Left lung (tissue), 4 donors: ENCODE measurements at regions not wholly inside any gene's neighbourhood (a gene's known extent, or its start where the extent isn't known, plus 50 kb on each side); places are given as distances from the start of the nearest gene placed in this dataset.

Source experiments
- ATAC-seq: fragments of 200-7000 bp; cut with Tn5 transposase; one replicate; pipeline ENCODE4 v1.9.1; 2020; ENCODE audit warnings: moderate library complexity
- DNase-seq, 4 donors: peaks; one replicate each; pipeline ENCODE4 v3.0.0-alpha.2; 2013 to 2020
- H3K27ac ChIP-seq, 2 donors: fragments of 200-600 bp; sonication (generic) in 1 of 2; one replicate each; pipeline versions ENCODE4 v1.5.0 to v1.8.0; 2020 to 2021
- H3K27me3 ChIP-seq, 2 donors: fragments of 200-600 bp; sonication (generic) in 1 of 2; one replicate each; pipeline versions ENCODE4 v1.5.0 to v1.8.0; 2020 to 2021
- H3K36me3 ChIP-seq, 2 donors: fragments of 200-600 bp; sonication (generic) in 1 of 2; one replicate each; pipeline versions ENCODE4 v1.5.0 to v1.8.0; 2020 to 2021
- H3K4me1 ChIP-seq, 2 donors: fragments of 200-600 bp; one replicate each; pipeline ENCODE4 v1.8.0; 2021
- H3K4me3 ChIP-seq, 2 donors: fragments of 200-600 bp; sonication (generic) in 1 of 2; one replicate each; pipeline versions ENCODE4 v1.5.0 to v1.8.0; 2020 to 2021; ENCODE audit warnings: mild to moderate bottlenecking in 1 of 2
- H3K9me3 ChIP-seq, 2 donors: fragments of 200-600 bp; sonication (generic) in 1 of 2; one replicate each; pipeline versions ENCODE4 v1.5.0 to v1.8.0; 2020 to 2021
- intact Hi-C, 2 donors: fragments of 100-400 bp; cut with DNase I; formaldehyde crosslinking; loops; one replicate each; pipeline versions ENCODE4 v1.11.2 to v1.14.2; 2022
- TF ChIP-seq, protein P1 (sequence below), 2 donors: fragments of 200-600 bp; sonication (generic) in 1 of 2; IDR thresholded peaks; one replicate each; pipeline versions ENCODE4 v1.5.0 to v1.8.0; 2021; ENCODE audit warnings: antibody characterized with exemption in 2 of 2
- donor health status: DM: no; HTN: yes; CAD: no.
- donor health status: DM: no; HTN: no; CAD: no.

DNA sequence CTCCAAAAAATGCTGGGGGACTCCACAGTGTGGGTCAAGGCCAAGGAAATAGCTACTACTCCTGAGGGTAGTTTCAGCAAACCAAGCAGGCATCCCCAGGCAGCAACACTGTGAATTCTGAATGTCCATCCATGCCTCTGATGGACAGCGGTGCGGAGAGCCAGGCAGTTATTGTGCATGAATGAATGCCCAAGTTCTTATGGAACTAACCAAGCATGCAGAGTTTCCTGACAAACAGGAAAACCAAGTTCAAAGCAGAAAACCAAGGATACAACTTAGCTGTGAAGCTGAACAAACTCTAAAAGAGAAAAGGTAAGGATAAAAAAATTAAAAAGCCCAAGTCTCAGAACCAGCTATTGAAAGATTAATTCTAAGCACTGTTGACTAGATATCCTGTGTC lies 642.6 kb upstream of the HS3ST1 start:
- Histone ChIP-seq H3K36me3 (no peaks in the 10 kb centered on the region), H3K27me3 (no peaks in the 10 kb centered on the region), H3K4me3 (no peak overlapping the region), H3K9me3 (no peaks in the 10 kb centered on the region), H3K27ac (no peak overlapping the region), H3K4me1 (no peaks in the 10 kb centered on the region)
- TF ChIP-seq, protein P1, sequence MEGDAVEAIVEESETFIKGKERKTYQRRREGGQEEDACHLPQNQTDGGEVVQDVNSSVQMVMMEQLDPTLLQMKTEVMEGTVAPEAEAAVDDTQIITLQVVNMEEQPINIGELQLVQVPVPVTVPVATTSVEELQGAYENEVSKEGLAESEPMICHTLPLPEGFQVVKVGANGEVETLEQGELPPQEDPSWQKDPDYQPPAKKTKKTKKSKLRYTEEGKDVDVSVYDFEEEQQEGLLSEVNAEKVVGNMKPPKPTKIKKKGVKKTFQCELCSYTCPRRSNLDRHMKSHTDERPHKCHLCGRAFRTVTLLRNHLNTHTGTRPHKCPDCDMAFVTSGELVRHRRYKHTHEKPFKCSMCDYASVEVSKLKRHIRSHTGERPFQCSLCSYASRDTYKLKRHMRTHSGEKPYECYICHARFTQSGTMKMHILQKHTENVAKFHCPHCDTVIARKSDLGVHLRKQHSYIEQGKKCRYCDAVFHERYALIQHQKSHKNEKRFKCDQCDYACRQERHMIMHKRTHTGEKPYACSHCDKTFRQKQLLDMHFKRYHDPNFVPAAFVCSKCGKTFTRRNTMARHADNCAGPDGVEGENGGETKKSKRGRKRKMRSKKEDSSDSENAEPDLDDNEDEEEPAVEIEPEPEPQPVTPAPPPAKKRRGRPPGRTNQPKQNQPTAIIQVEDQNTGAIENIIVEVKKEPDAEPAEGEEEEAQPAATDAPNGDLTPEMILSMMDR (IDR thresholded peaks at IDR 0.05): no peak
- no peak for DNase-seq
- no peak for ATAC-seq
- intact Hi-C loops: no loop called here

DNA sequence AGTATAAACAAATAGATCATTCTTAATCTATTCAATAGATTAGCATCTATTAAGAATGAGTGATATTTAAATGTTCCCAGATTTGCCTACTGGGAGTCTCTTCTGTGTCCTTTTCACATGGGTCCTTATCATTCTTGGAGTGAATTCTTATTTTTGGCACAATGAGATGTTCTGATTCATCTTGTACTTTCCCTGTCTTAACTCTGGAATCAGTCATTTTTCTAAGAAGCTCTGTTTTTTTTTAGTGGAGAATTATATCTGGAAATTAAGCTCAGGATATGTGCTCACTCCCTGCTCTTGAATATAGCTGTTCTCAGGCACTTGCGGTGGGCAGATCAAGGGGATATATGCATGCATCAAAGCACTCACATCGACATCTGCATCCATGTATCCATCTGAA lies 625.3 kb upstream of the HS3ST1 start:
- intact Hi-C loops: no loop called here
- Histone ChIP-seq H3K36me3 (no peaks in the 10 kb centered on the region), H3K4me3 (no peak overlapping the region), H3K9me3 (peaks cover 0 to 4% of the 10 kb centered on the region in 2 donors), H3K27ac (no peak overlapping the region), H3K4me1 (no peaks in the 10 kb centered on the region), H3K27me3 (no peaks in the 10 kb centered on the region)
- no peak for DNase-seq
- no peak for ATAC-seq
- TF ChIP-seq, protein P1 (IDR thresholded peaks at IDR 0.05): no peak

DNA sequence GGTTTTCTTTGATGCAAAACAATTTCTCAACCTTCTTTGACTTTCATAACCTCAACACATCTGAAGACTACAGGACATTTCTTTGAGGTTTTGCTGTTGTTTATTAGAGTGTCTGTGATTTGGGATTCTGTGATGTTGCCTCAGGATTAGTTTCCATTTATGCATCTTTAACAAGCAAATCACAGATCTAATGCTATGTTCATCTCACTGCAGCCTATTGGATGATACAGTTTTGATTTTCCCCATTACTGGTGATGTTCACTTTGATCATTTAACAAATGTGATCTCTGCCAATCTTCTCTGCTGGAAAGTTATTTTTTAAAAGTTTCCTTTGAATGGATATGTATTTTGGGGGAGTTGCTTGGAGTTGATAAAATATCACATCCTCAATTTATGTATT lies 624.9 kb upstream of the HS3ST1 start:
- H3K27ac ChIP-seq: no peak overlapping the region
- H3K4me1 ChIP-seq: no peaks in the 10 kb centered on the region
- H3K27me3 ChIP-seq: no peaks in the 10 kb centered on the region
- TF ChIP-seq, protein P1 (IDR thresholded peaks at IDR 0.05): no peak
- ATAC-seq (no peak), DNase-seq (peak in 1 of 4 donors; percentile 9)
- intact Hi-C loops: no loop called here
- peaks cover 0 to 4% of the 10 kb centered on the region in 2 donors for H3K9me3 ChIP-seq
- no peaks in the 10 kb centered on the region for H3K36me3 ChIP-seq
- H3K4me3 ChIP-seq: no peak overlapping the region

DNA sequence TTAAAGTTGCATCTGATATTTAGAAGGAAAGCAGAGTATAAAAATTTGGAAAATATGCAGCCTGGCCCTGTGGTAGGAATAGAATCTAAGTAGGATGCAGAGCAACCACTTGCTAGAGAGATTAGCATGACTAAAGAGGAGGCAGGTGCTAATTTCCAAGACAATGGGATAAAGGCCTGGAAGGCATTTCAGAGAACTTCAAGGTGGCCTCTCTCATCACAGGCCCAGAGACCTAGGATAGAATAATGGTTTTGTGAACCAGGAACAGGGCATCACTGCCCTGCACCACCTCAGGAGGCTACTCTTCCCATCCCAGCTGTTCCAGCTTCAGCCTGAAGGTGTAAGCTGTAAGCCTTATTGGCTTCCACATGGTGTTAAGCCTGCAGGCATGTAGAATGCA lies 621.7 kb upstream of the HS3ST1 start:
- Histone ChIP-seq H3K4me1 (no peaks in the 10 kb centered on the region), H3K27ac (no peak overlapping the region), H3K4me3 (no peak overlapping the region), H3K36me3 (no peaks in the 10 kb centered on the region), H3K27me3 (no peaks in the 10 kb centered on the region), H3K9me3 (peaks cover 0 to 4% of the 10 kb centered on the region in 2 donors)
- TF ChIP-seq, protein P1 (IDR thresholded peaks at IDR 0.05): no peak
- intact Hi-C loops: no loop called here
- no peak for ATAC-seq
- no peak for DNase-seq

DNA sequence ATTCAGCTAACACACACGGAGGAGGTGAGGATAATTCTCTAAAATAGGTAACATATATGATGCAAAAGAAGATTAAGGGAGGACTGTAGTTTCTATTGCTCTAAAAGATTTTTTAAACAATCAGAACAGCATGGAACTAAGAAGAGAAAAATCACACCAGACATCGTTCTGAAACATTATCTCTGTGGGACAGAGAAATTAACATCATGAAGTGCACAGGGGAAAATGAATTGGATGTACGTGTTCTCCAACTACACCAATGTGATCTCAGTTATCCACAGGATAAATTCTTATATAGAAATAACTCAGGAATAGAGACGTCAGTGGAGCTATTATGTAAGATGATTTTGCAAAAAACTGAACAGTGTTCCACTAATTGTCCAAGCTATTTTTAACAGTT lies 614.1 kb upstream of the HS3ST1 start:
- Histone ChIP-seq H3K4me1 (no peaks in the 10 kb centered on the region), H3K36me3 (no peaks in the 10 kb centered on the region), H3K27ac (no peak overlapping the region), H3K9me3 (peaks cover 0 to 16% of the 10 kb centered on the region in 2 donors), H3K4me3 (no peak overlapping the region), H3K27me3 (no peaks in the 10 kb centered on the region)
- TF ChIP-seq, protein P1 (IDR thresholded peaks at IDR 0.05): no peak
- no peak for ATAC-seq
- DNase-seq: no peak
- intact Hi-C loops: no loop called here
